ENCODE measurements at regions not wholly inside any gene's neighbourhood (a gene's known extent, or its start where the extent isn't known, plus 50 kb on each side); places are given as distances from the start of the nearest gene placed in this dataset.

GRCh38 chr9:8262625-8263622 lies 463.3 kb upstream of the DMAC1 start:
- 71 to 76% methylated on average over 6 of the region's 6 CpGs for WGBS, 2 donors
- DNase-seq: no peak

GRCh38 chr9:8261737-8262136 lies 462.2 kb upstream of the DMAC1 start:
- TF ChIP-seq, protein P1, sequence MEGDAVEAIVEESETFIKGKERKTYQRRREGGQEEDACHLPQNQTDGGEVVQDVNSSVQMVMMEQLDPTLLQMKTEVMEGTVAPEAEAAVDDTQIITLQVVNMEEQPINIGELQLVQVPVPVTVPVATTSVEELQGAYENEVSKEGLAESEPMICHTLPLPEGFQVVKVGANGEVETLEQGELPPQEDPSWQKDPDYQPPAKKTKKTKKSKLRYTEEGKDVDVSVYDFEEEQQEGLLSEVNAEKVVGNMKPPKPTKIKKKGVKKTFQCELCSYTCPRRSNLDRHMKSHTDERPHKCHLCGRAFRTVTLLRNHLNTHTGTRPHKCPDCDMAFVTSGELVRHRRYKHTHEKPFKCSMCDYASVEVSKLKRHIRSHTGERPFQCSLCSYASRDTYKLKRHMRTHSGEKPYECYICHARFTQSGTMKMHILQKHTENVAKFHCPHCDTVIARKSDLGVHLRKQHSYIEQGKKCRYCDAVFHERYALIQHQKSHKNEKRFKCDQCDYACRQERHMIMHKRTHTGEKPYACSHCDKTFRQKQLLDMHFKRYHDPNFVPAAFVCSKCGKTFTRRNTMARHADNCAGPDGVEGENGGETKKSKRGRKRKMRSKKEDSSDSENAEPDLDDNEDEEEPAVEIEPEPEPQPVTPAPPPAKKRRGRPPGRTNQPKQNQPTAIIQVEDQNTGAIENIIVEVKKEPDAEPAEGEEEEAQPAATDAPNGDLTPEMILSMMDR (IDR thresholded peaks at IDR 0.05): no peak
- no peak for TF ChIP-seq POLR2A (IDR thresholded peaks at IDR 0.05)
- H3K27ac ChIP-seq: no peak overlapping the region
- H3K36me3 ChIP-seq (replicated peaks in 1 of 2; ENCODE audit: insufficient read depth in 1 of 2, low read depth in 2 of 2): no peaks in the 10 kb centered on the region
- H3K4me3 ChIP-seq: no peak overlapping the region
- H3K9me3 ChIP-seq: no peaks in the 10 kb centered on the region
- ATAC-seq (no peak), DNase-seq (no peak)
- intact Hi-C loops (cut with DNase I): no loop called here
- WGBS, 2 donors: 55 to 93% methylated on average over 3 of the region's 3 CpGs
- H3K4me1 ChIP-seq: no peaks in the 10 kb centered on the region
- H3K27me3 ChIP-seq: no peaks in the 10 kb centered on the region

More at GRCh38 chr9:8262625-8263622, 463.3 kb upstream of the DMAC1 start:
- Histone ChIP-seq H3K27ac (no peak overlapping the region), H3K9me3 (no peaks in the 10 kb centered on the region), H3K4me1 (peaks cover 6% of the 10 kb centered on the region), H3K4me3 (no peak overlapping the region), H3K27me3 (no peaks in the 10 kb centered on the region), H3K36me3 (replicated peaks in 1 of 2; ENCODE audit: insufficient read depth in 1 of 2, low read depth in 2 of 2) (no peaks in the 10 kb centered on the region)
- TF ChIP-seq, protein P1 (IDR thresholded peaks at IDR 0.05): no peak
- no peak for TF ChIP-seq POLR2A (IDR thresholded peaks at IDR 0.05)
- ATAC-seq: no peak
- intact Hi-C loops (cut with DNase I): no loop called here

DNA sequence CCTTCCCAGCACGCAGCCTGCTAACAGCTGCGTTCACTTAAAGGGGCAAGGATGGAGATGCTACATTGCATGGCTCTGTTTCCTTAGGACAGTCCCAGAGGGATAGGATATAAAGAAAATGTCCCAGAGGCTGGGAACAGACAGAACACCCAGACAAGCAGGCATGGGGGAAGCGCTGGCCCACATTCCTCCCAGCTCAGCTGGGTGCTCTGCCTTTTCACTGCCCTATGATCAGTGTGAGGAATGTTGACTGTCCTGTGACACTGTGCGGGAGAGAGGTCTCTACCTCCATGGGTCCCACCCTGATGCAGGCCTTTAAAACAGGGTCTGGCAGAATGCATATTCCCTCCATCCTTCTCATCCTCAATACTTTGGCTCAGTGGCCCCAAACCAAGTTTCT lies 459.4 kb upstream of the DMAC1 start:
- H3K27ac ChIP-seq: no peak overlapping the region
- TF ChIP-seq, protein P1 (IDR thresholded peaks at IDR 0.05): no peak
- no peak for TF ChIP-seq POLR2A (IDR thresholded peaks at IDR 0.05)
- H3K27me3 ChIP-seq: no peaks in the 10 kb centered on the region
- no peak for ATAC-seq
- no peak for DNase-seq
- H3K36me3 ChIP-seq (replicated peaks in 1 of 2; ENCODE audit: insufficient read depth in 1 of 2, low read depth in 2 of 2): no peaks in the 10 kb centered on the region
- H3K4me1 ChIP-seq: no peaks in the 10 kb centered on the region
- intact Hi-C loops (cut with DNase I): no loop called here
- no peaks in the 10 kb centered on the region for H3K9me3 ChIP-seq
- WGBS, 2 donors: 91 to 92% methylated on average over 4 of the region's 4 CpGs
- H3K4me3 ChIP-seq: no peak overlapping the region

DNA sequence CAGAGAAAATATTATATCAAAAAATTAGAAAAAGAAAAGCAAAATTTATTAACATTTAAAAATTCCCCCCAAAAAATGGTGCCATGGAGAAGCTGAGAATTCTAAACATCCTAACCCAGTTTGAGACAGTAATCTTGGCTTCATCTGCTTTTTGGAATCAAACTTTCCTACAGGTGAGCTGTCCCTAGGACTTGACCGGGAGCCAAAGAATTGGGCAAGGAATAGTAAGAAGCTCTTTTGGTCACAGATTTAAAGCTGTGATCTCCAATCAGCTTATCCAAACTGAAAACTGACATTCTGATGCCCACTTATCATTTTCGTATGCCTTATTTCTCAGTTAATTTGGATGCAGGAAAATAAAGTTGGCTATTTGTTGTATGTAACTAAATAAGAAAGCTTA lies 457.3 kb upstream of the DMAC1 start:
- no peak overlapping the region for H3K27ac ChIP-seq
- 73 to 83% methylated on average over 2 of the region's 2 CpGs for WGBS, 2 donors
- ATAC-seq: no peak

More for the DNA sequence above, 457.3 kb upstream of the DMAC1 start:
- TF ChIP-seq, protein P1 (IDR thresholded peaks at IDR 0.05): no peak
- TF ChIP-seq POLR2A (IDR thresholded peaks at IDR 0.05): no peak
- DNase-seq: no peak
- Histone ChIP-seq H3K36me3 (replicated peaks in 1 of 2; ENCODE audit: insufficient read depth in 1 of 2, low read depth in 2 of 2) (no peaks in the 10 kb centered on the region), H3K4me3 (no peak overlapping the region), H3K4me1 (no peaks in the 10 kb centered on the region), H3K27me3 (no peaks in the 10 kb centered on the region), H3K9me3 (no peaks in the 10 kb centered on the region)
- intact Hi-C loops (cut with DNase I): no loop called here

Measured in body of pancreas (tissue), 4 donors.